Smooth muscle cell (in vitro differentiated cells): ENCODE measurements at regions not wholly inside any gene's neighbourhood (a gene's known extent, or its start where the extent isn't known, plus 50 kb on each side); places are given as distances from the start of the nearest gene placed in this dataset.

Experiments
- DNase-seq: peaks from one replicate; lab custom pipeline; 2025; ENCODE audit not compliant: unreplicated experiment; lab: John Stamatoyannopoulos, UW
- H2AFZ ChIP-seq: fragments of 200-600 bp; sonication (generic); 2 replicates; pipeline ENCODE4 v1.6.0; 2016; ENCODE audit warnings: antibody characterized with exemption, low read depth, mild to moderate bottlenecking
- H3F3A ChIP-seq: fragments of 200-600 bp; sonication (generic); 2 replicates; pipeline ENCODE4 v1.6.0; 2017; ENCODE audit warnings: antibody characterized with exemption, low read depth
- H3K27ac ChIP-seq: fragments of 200-600 bp; sonication (generic); 2 replicates; pipeline ENCODE4 v1.5.1; 2016; ENCODE audit warnings: low read depth, mild to moderate bottlenecking
- H3K27me3 ChIP-seq: fragments of 200-600 bp; sonication (generic); 2 replicates; pipeline ENCODE4 v1.6.1; 2016; ENCODE audit warnings: low read depth, mild to moderate bottlenecking
- H3K36me3 ChIP-seq: fragments of 200-600 bp; sonication (generic); 2 replicates; pipeline ENCODE4 v1.5.1; 2016; ENCODE audit warnings: low read depth
- H3K4me1 ChIP-seq: fragments of 200-600 bp; sonication (generic); 2 replicates; pipeline ENCODE4 v1.5.1; 2016; ENCODE audit warnings: low read depth
- H3K4me2 ChIP-seq: fragments of 200-600 bp; sonication (generic); 2 replicates; pipeline ENCODE4 v1.6.0; 2016; ENCODE audit warnings: mild to moderate bottlenecking
- H3K4me3 ChIP-seq: fragments of 200-600 bp; sonication (generic); 2 replicates; pipeline ENCODE4 v1.5.1; 2016; ENCODE audit warnings: mild to moderate bottlenecking
- H3K79me2 ChIP-seq: fragments of 200-600 bp; sonication (generic); 2 replicates; pipeline ENCODE4 v1.6.0; 2016; ENCODE audit warnings: low read depth, mild to moderate bottlenecking
- H3K9ac ChIP-seq: fragments of 200-600 bp; sonication (generic); 2 replicates; pipeline ENCODE4 v1.6.0; 2016; ENCODE audit warnings: low read depth
- H3K9me3 ChIP-seq: fragments of 200-600 bp; sonication (generic); replicated peaks from 2 replicates; pipeline ENCODE4 v1.5.1; 2016; ENCODE audit warnings: low read depth
- H4K20me1 ChIP-seq: fragments of 200-600 bp; sonication (generic); 2 replicates; pipeline ENCODE4 v1.6.0; 2016; ENCODE audit warnings: low read depth
- WGBS: methylation state at CpG from one replicate; pipeline ENCODE4 v1.1.7; 2016; ENCODE audit warnings: low lambda C conversion rate; 5-methylcytosine and 5-hydroxymethylcytosine counted together
- TF ChIP-seq, protein P1 (sequence below): fragments of 200-600 bp; sonication (generic); IDR thresholded peaks from 2 replicates; pipeline ENCODE4 v1.5.1; 2017; ENCODE audit warnings: borderline replicate concordance, mild to moderate bottlenecking, antibody characterized with exemption; ENCODE audit not compliant: insufficient read depth, poor library complexity, severe bottlenecking

DNA sequence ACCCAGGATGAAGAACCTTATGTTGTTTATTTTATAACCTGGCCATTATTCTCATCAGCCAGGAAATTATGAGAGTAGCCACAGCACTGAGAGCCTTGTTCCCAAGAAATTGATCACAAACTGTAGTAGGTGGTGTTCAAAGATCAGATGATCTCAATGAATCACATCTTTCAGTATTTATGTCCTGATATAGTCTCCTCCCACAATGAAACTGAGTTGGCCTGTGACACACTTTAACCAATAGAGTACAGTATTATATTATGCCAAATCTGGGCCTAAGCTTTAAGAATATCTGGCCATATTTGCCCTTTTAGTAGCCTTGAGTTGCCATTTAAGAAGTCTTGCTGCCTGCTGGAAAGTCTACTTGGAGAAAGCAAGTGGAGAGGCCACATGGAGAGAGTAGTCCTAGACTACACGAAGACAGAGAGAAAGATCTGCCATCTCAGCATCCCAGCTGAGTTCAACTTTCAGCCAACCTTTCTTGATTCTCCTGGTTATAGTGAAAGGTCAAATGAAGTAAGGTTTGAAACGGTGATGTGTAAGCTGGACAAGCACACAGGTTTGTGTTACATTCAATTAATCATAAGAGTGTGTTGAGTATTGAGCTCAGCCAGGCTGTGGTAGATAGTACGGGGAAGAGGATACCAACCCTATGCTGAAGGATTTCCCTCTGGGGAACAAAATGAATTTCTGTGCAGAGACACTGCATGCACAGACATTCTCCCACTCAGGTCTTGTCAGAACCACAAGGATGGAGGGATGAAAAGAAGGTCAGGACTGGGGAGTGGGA, 561.8 kb downstream of the SOX6 start:
- Histone ChIP-seq H3F3A (peaks cover 8% of the 10 kb centered on the region), H3K27ac (no peak overlapping the region), H3K4me3 (no peak overlapping the region), H4K20me1 (no peaks in the 10 kb centered on the region), H3K4me1 (no peaks in the 10 kb centered on the region), H3K4me2 (no peak overlapping the region), H3K36me3 (no peaks in the 10 kb centered on the region), H3K27me3 (no peaks in the 10 kb centered on the region), H3K9me3 (no peaks in the 10 kb centered on the region), H2AFZ (no peak overlapping the region), H3K79me2 (no peaks in the 10 kb centered on the region), H3K9ac (no peak overlapping the region)
- TF ChIP-seq, protein P1, sequence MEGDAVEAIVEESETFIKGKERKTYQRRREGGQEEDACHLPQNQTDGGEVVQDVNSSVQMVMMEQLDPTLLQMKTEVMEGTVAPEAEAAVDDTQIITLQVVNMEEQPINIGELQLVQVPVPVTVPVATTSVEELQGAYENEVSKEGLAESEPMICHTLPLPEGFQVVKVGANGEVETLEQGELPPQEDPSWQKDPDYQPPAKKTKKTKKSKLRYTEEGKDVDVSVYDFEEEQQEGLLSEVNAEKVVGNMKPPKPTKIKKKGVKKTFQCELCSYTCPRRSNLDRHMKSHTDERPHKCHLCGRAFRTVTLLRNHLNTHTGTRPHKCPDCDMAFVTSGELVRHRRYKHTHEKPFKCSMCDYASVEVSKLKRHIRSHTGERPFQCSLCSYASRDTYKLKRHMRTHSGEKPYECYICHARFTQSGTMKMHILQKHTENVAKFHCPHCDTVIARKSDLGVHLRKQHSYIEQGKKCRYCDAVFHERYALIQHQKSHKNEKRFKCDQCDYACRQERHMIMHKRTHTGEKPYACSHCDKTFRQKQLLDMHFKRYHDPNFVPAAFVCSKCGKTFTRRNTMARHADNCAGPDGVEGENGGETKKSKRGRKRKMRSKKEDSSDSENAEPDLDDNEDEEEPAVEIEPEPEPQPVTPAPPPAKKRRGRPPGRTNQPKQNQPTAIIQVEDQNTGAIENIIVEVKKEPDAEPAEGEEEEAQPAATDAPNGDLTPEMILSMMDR, result no peak
- WGBS, result 93% methylated on average over 3 of the region's 3 CpGs
- DNase-seq, result no peak

DNA sequence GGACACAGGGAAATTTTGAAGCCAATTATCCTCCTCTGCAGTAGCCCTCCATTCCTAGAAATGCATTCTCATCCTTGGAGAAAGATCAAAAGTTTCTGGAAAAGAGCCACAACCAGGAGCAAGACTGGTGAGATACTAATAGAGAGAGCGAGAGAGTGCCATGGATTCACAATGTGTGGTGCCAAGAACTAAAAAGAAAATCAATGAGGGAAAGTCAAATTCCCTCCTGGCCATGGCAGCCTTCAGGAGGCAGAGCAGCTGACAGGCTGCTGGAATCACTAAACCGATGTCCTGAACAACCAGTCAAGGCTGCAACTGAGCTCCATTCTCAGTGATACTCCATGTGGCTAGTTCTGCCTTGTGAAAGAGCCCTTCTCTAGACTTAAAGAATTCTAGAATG, 561.0 kb downstream of the SOX6 start:
- H3F3A ChIP-seq, result peaks cover 8% of the 10 kb centered on the region
- no peaks in the 10 kb centered on the region for H4K20me1 ChIP-seq
- no peak overlapping the region for H2AFZ ChIP-seq
- H3K4me2 ChIP-seq, result no peak overlapping the region
- DNase-seq, result no peak
- H3K36me3 ChIP-seq, result no peaks in the 10 kb centered on the region
- peaks cover 3% of the 10 kb centered on the region for H3K4me1 ChIP-seq
- H3K79me2 ChIP-seq, result no peaks in the 10 kb centered on the region
- H3K27ac ChIP-seq, result no peak overlapping the region
- H3K27me3 ChIP-seq, result no peaks in the 10 kb centered on the region
- TF ChIP-seq, protein P1, result no peak
- no peaks in the 10 kb centered on the region for H3K9me3 ChIP-seq
- 98% methylated on average over 2 of the region's 2 CpGs for WGBS
- H3K9ac ChIP-seq, result no peak overlapping the region
- no peak overlapping the region for H3K4me3 ChIP-seq

DNA sequence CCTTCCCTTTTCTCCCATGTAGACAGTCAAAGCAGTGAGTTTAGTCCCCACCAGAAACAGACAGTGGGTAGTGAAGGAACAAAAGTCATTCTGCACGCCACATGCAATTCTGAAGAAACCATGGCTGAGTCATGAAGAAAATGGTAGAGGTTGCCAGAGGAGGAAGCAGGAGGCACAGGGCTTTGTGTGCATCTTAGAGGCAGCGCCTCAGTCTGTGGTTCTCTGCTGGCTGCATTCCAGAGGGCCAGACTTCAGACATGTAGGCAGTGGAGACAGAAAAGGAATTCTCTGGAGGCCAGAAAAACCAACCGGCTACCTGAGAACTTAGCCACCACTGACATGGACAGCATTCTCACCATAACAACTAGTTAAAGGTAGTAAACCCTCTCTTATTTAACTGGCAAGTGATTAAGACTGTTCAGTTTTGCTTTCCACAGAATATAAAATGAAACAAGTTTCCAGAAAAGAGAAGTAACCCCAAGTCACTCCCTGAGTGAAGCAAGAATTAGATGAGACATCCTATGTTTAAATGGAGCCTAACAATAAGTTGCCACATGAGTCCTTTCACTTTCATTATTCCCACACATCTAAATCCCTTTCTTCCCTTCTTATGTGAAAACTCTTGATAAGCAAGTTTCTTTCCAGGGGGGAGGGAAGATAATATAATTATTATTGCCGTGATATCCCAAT, 556.1 kb downstream of the SOX6 start:
- no peaks in the 10 kb centered on the region for H3K79me2 ChIP-seq
- no peaks in the 10 kb centered on the region for H3K9me3 ChIP-seq
- 19% methylated on average over 4 of the region's 4 CpGs for WGBS
- peak overlapping the region; percentile 90 for H3K27ac ChIP-seq
- peak overlapping the region; percentile 66 for H3K4me2 ChIP-seq
- peak overlapping the region; percentile 29 for H2AFZ ChIP-seq
- H3K27me3 ChIP-seq, result no peaks in the 10 kb centered on the region
- peak overlapping the region; percentile 32 for H3K9ac ChIP-seq
- no peaks in the 10 kb centered on the region for H4K20me1 ChIP-seq
- TF ChIP-seq, protein P1, result no peak
- H3K4me1 ChIP-seq, result peaks cover 6% of the 10 kb centered on the region
- H3K36me3 ChIP-seq, result no peaks in the 10 kb centered on the region
- peaks cover 8% of the 10 kb centered on the region for H3F3A ChIP-seq
- DNase-seq, result no peak
- H3K4me3 ChIP-seq, result no peak overlapping the region
